ENCODE measurements at regions not wholly inside any gene's neighbourhood (a gene's known extent, or its start where the extent isn't known, plus 50 kb on each side); places are given as distances from the start of the nearest gene placed in this dataset.

DNA sequence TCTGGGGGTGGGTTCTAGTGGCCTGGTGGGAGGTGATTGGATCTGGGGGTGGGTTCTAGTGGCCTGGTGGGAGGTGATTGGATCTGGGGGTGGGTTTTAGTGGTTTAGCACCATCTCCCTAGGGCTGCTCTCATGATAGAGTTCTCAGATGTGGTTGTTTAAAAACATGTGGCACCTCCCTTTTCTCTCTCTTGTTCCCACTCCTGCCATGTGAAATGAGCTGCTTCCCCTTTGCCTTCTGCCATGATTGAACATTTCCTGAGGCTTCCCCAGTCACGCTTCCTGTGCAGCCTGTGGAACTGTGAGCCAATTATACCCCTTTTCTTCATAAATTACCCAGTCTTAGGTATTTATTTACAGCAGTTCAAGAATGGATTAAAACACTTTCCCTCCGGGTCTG, 327.3 kb upstream of the AJAP1 start:
- TF ChIP-seq POLR2AphosphoS5 (IDR thresholded peaks at IDR 0.05) (no peak), POLR2A (IDR thresholded peaks at IDR 0.05; ENCODE audit: low read depth) (no peak)
- TF ChIP-seq, protein P1, sequence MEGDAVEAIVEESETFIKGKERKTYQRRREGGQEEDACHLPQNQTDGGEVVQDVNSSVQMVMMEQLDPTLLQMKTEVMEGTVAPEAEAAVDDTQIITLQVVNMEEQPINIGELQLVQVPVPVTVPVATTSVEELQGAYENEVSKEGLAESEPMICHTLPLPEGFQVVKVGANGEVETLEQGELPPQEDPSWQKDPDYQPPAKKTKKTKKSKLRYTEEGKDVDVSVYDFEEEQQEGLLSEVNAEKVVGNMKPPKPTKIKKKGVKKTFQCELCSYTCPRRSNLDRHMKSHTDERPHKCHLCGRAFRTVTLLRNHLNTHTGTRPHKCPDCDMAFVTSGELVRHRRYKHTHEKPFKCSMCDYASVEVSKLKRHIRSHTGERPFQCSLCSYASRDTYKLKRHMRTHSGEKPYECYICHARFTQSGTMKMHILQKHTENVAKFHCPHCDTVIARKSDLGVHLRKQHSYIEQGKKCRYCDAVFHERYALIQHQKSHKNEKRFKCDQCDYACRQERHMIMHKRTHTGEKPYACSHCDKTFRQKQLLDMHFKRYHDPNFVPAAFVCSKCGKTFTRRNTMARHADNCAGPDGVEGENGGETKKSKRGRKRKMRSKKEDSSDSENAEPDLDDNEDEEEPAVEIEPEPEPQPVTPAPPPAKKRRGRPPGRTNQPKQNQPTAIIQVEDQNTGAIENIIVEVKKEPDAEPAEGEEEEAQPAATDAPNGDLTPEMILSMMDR (IDR thresholded peaks at IDR 0.05) = no peak
